AG04450 (cell line): ENCODE measurements at regions not wholly inside any gene's neighbourhood (a gene's known extent, or its start where the extent isn't known, plus 50 kb on each side); places are given as distances from the start of the nearest gene placed in this dataset.
"Not testable (repeated sequence)": the region's sequence is repeated elsewhere in the genome, so short reads cannot be mapped to it uniquely, and the experiment has no call there.

Source experiments
- CTCF ChIA-PET: fragments of 300-600, 350-600 bp; formaldehyde crosslinking; extraction: SDS; loops from one replicate; lab custom pipeline; 2022; ENCODE audit warnings: antibody characterized with exemption, inconsistent platforms; lab: Charles Lee
- POLR2A ChIA-PET: fragments of 350-600 bp; formaldehyde crosslinking; extraction: SDS; loops from one replicate; lab custom pipeline; 2021; ENCODE audit warnings: antibody characterized with exemption, inconsistent platforms; lab: Yijun Ruan, JAX
- DNase-seq: peaks from one replicate; pipeline ENCODE4 v3.0.0-alpha.2; 2011; ENCODE audit warnings: low read depth, low spot score
- H3K27ac ChIP-seq: one replicate; pipeline ENCODE4 v1.5.1; 2012; ENCODE audit warnings: low read depth, low read length, control low read depth
- H3K27me3 ChIP-seq: one replicate; pipeline ENCODE4 v1.6.0; 2012; ENCODE audit warnings: low read length; ENCODE audit not compliant: control insufficient read depth, insufficient read depth
- H3K4me3 ChIP-seq: 2 replicates; pipeline ENCODE4 v1.5.1; 2011; ENCODE audit warnings: mild to moderate bottlenecking, low read depth, low read length, control low read depth
- H3K9me3 ChIP-seq: 2 replicates; pipeline ENCODE4 v1.5.1; 2012; ENCODE audit warnings: low read length; ENCODE audit not compliant: control insufficient read depth, insufficient read depth
- CTCF ChIP-seq: IDR thresholded peaks from 2 replicates; pipeline ENCODE4 v1.5.1; 2011; ENCODE audit warnings: low read depth, low read length, control low read depth, inconsistent platforms

GRCh38 chr3:163518065-163518464 lies 1560.2 kb downstream of the SI start:
- CTCF ChIA-PET: no interaction called here

GRCh38 chr3:163513149-163513657 lies 1565.1 kb downstream of the SI start:
- H3K9me3 ChIP-seq: peaks cover 4% of the 10 kb centered on the region; the same call in 1 of the 2 replicates
- no peaks in the 10 kb centered on the region for H3K27me3 ChIP-seq
- CTCF ChIA-PET: no interaction called here
- no peak for TF ChIP-seq CTCF
- no peak overlapping the region for H3K4me3 ChIP-seq
- no peak overlapping the region for H3K27ac ChIP-seq
- DNase-seq: no peak
- POLR2A ChIA-PET: no interaction called here

More at GRCh38 chr3:163518065-163518464, 1560.2 kb downstream of the SI start:
- TF ChIP-seq CTCF: no peak
- no peak for DNase-seq
- H3K27me3 ChIP-seq: no peaks in the 10 kb centered on the region
- H3K27ac ChIP-seq: no peak overlapping the region
- H3K9me3 ChIP-seq: peaks cover 9% of the 10 kb centered on the region; the same call in 1 of the 2 replicates
- H3K4me3 ChIP-seq: no peak overlapping the region
- POLR2A ChIA-PET: no interaction called here

GRCh38 chr3:163508206-163508605 lies 1570.1 kb downstream of the SI start:
- TF ChIP-seq CTCF: no peak
- POLR2A ChIA-PET: no interaction called here
- peaks cover 3% of the 10 kb centered on the region; the same call in 1 of the 2 replicates for H3K9me3 ChIP-seq
- no peak for DNase-seq
- CTCF ChIA-PET: no interaction called here
- no peak overlapping the region for H3K27ac ChIP-seq
- H3K4me3 ChIP-seq: no peak overlapping the region
- no peaks in the 10 kb centered on the region for H3K27me3 ChIP-seq

GRCh38 chr3:163504974-163505373 lies 1573.3 kb downstream of the SI start:
- no peak for DNase-seq
- TF ChIP-seq CTCF: no peak
- POLR2A ChIA-PET: no interaction called here

GRCh38 chr3:163499736-163500219 lies 1578.5 kb downstream of the SI start:
- peaks cover 18% of the 10 kb centered on the region; the same call in 1 of the 2 replicates for H3K9me3 ChIP-seq
- H3K27me3 ChIP-seq, CTCF ChIA-PET, H3K27ac ChIP-seq, H3K4me3 ChIP-seq, DNase-seq, POLR2A ChIA-PET: not testable (repeated sequence)

More at GRCh38 chr3:163504974-163505373, 1573.3 kb downstream of the SI start:
- Histone ChIP-seq H3K4me3 (no peak overlapping the region), H3K9me3 (peaks cover 8% of the 10 kb centered on the region), H3K27ac (no peak overlapping the region), H3K27me3 (no peaks in the 10 kb centered on the region)
- CTCF ChIA-PET: no interaction called here

- POLR2A ChIA-PET, H3K4me3 ChIP-seq, DNase-seq, H3K27me3 ChIP-seq, H3K27ac ChIP-seq, CTCF ChIA-PET: not testable (repeated sequence)
- H3K9me3 ChIP-seq: peaks cover 18% of the 10 kb centered on the region; the same call in 1 of the 2 replicates
Observed at GRCh38 chr3:163498842-163499735, 1579.2 kb downstream of the SI start.
